HG03460 (cell line): ENCODE measurements at regions not wholly inside any gene's neighbourhood (a gene's known extent, or its start where the extent isn't known, plus 50 kb on each side); places are given as distances from the start of the nearest gene placed in this dataset.
"Not testable (repeated sequence)": the region's sequence is repeated elsewhere in the genome, so short reads cannot be mapped to it uniquely, and the experiment has no call there.

ENCODE experiments used
- ATAC-seq: cut with Tn5 transposase; IDR thresholded peaks from one replicate; pipeline ENCODE4 v1.9.1; 2021; ENCODE audit not compliant: unreplicated experiment

DNA sequence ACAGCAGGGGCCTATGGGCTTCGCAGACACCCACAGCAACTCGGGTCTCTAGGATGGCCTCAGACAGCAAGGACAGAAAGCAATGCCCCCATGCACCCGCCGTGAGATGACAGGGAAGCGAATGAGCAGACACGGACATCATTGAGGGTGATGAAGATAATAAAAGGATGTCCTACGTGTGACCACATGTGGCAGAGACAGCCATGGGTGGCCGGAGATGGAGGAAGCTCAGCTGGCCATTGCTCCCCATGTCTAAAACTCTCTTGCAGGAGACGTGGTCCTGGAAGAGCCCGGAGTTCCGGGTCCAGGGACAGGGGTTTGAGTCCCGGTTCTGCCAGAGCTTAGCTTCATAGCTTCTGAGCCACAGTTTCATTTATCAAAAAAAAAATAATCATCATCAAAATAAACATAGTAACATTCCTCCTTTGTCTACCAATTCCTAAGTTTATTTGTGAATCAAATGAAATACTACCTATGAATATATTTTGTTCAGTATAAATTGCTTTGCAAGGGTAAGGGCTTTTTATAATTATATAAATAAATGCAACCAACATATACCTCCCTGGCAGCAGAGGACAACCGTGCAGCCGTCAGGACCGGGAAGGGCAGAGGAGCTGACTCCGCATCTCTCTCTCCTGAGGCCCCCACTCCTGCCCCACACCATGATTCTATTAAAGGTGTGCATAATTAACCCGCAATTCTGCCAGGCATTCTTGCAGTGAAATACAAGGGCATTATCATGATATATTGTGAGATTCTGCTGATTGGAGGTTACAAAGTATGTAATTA, 401.4 kb upstream of the MYT1L start:
- ATAC-seq = no peak

- ATAC-seq = no peak
These were observed 400.8 kb upstream of the MYT1L start for GRCh38 chr2:2731816-2732284.

GRCh38 chr2:2731101-2731815, 400.2 kb upstream of the MYT1L start:
- no peak for ATAC-seq

GRCh38 chr2:2730301-2730833, 399.3 kb upstream of the MYT1L start:
- no peak for ATAC-seq

- no peak for ATAC-seq
These were observed 398.2 kb upstream of the MYT1L start for GRCh38 chr2:2729246-2729645.

DNA sequence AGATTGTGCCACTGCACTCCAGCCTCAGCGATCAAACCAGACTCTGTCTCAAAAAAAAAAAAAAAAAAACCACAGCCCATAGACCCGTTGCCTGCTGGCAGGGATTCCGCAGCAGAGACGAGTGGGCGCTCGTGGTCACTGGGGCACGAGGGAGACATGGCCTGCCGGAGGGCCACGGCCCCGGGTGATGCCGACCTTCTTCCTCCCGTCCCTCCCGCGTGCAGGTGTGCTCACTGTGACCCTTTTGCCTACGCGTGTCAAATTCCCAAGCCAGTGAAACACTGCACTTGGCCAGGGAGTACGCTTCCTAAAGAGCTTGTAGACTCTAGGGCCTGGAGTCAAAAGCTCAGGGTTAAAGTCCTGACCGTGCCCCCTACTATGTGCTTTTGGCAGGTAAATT, 397.6 kb upstream of the MYT1L start:
- no peak for ATAC-seq

- ATAC-seq = no peak
These were observed 396.9 kb upstream of the MYT1L start for GRCh38 chr2:2727876-2728511.

- ATAC-seq = no peak
These were observed 395.1 kb upstream of the MYT1L start for GRCh38 chr2:2726163-2726562.

GRCh38 chr2:2723064-2723463, 392.0 kb upstream of the MYT1L start:
- no peak for ATAC-seq

DNA sequence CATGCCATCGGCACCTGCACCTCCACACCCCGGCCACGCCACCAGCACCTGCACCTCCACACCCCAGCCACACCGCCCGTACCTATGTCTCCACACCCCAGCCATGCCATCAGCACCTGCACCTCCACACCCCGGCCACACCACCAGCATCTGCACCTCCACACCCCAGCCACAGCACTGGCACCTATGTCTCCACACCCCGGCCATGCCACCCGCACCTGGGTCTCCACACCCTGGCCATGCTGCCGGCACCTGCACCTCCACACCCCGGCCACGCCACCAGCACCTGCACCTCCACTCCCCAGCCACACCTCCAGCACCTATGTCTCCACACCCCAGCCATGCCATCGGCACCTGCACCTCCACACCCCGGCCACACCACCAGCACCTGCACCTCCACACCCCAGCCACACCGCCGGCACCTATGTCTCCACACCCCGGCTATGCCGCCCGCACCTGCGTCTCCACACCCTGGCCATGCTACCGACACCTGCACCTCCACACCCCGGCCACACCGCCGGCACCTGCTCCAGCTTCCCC, 390.3 kb upstream of the MYT1L start:
- ATAC-seq = no peak

- ATAC-seq = not testable (repeated sequence)
These were observed 389.7 kb upstream of the MYT1L start for GRCh38 chr2:2720806-2721205.

GRCh38 chr2:2720351-2720750, 389.3 kb upstream of the MYT1L start:
- ATAC-seq = no peak

DNA sequence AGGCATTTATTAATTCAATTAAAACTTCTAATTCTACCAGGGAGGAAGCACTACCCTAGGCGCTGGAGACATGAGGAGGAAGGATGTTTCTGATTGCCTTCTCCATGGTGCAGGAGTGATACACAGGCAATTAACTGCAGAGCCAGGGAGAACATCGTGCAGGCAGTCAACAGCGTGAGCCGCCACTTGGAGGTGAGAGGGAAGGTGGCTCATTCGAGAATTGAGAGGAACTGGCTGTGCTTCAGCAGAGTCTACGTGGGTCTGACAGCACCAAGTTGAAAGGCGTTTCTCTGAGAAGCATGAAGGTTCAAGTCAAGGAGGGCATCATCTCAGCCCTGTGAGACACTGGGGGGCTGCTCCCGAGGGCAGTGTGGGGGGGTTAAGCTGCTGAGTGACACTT, 388.7 kb upstream of the MYT1L start:
- ATAC-seq = no peak

GRCh38 chr2:2719015-2719414, 387.9 kb upstream of the MYT1L start:
- no peak for ATAC-seq

DNA sequence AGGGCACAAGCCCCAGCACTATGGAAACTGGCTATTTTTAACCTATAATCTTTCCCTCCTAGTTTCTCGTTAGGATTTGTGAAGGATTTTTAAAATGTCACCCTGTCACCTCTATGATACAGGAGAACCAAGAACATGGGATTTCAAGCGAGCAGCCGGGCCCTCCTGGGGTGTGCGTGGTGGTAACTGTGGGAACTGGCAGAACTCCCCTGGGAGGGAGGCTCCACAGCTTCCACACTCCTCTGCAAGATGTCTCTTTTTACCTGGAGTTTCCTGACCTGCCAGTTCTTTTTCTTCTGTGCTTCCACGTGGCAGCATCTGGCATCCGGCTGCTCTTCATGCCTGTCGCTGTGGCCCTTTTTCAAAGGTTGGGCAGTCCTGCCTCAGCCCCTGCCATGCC, 386.3 kb upstream of the MYT1L start:
- no peak for ATAC-seq

DNA sequence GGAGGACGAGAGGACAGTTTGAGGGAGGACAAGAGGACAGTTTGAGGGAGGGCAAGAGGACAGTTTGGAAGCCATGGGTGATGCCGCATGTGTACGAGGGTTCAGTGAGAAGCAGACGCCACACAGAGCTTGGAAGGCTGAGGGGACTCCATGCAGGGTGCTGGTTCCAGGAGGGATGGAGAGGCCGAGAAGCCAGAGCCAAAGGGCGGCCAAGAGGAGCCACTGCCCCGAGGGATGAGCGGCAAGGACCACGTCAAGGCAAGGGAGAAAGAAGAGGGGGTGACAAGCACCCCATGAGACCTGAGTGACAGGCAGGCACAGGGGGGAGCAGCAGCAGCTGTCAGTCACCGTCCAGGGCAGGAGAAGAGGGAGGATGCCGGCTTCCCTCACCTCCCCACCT, 385.7 kb upstream of the MYT1L start:
- ATAC-seq = no peak

GRCh38 chr2:2715036-2715818, 384.2 kb upstream of the MYT1L start:
- no peak for ATAC-seq

GRCh38 chr2:2714408-2714807, 383.3 kb upstream of the MYT1L start:
- ATAC-seq = no peak

DNA sequence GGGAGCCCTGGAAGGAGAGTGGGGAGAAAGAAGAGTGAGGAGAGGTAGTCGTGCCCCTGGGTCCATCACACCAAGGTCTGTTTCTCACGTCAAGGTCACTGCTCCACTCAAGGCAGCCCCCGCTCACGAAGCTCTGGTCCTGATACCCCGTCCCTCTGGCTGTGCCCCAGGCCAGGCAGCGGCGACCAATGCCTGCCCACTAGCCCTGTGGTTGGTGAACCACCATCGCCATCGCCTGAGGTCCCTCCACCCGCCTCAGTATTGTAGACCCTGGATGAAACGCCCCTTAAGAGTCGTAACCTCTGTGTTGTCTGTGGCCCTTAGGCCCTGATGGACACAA, 378.3 kb upstream of the MYT1L start:
- no peak for ATAC-seq

DNA sequence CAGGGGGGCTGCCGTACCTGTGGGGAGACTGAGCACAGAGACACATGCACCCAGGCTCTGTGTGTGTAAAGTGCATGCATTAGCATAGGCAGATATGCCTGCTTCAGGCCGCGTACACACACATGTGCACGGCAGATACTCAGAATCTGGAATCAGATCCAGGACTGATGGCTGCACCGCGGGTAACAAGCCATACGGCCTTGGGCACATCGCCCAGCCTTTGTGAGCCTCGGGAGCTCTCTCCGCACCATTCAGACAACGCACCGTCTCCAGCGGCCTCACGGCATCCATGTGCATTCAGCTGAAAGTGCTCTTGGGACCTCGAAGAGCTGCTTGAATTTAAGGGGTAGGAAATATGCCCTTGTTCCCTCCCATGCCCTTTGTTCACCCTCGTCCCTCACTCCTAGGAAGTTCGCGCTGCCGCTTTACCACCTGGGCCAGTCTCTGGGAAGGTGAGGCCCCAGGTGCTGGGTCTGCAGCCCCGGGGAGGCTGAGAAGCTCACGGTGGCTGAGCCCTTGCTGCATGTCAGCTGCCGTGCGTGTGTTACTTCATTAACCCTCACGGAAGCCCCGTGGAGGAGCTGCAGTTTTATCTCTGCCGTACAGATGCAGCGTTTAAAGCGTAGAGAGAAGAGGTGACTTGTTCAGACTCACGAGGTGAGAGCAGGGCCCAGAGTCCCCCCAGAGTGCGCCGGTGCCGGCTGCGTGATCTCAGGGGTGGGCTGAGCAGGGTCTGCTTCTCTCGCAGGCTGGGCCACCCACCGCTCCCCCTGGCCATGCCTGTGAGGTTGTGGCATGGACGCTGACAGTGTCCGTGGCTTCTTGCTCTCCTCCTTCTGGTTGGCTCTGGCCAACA, 377.7 kb upstream of the MYT1L start:
- ATAC-seq = no peak
